Keratinocyte (primary cell): ENCODE measurements at regions not wholly inside any gene's neighbourhood (a gene's known extent, or its start where the extent isn't known, plus 50 kb on each side); places are given as distances from the start of the nearest gene placed in this dataset.

Experiments
- DNase-seq: peaks from one replicate; pipeline ENCODE4 v3.0.0-alpha.2; 2011; ENCODE audit warnings: low read depth, missing footprints, low spot score
- FAIRE-seq: peaks from 2 replicates; lab custom pipeline; 2011; peaks lifted over from hg19 to GRCh38; lab: Jason Lieb, UNC
- H2AFZ ChIP-seq: 2 replicates; pipeline ENCODE4 v1.6.0; 2012; ENCODE audit warnings: low read length, control low read depth, inconsistent platforms; ENCODE audit not compliant: control insufficient read depth
- H3K27ac ChIP-seq: 2 replicates; pipeline ENCODE4 v1.5.1; 2011; ENCODE audit warnings: low read length; ENCODE audit not compliant: control insufficient read depth, insufficient read depth
- H3K27me3 ChIP-seq: 3 replicates; pipeline ENCODE4 v1.6.0; 2011; ENCODE audit warnings: low read length; ENCODE audit not compliant: control insufficient read depth, insufficient read depth; ENCODE audit errors: extremely low read depth
- H3K36me3 ChIP-seq, 2 experiments: 2 replicates in 1 of 2; 3 replicates in 1 of 2; pipeline ENCODE4 v1.5.1; 2011; ENCODE audit warnings: low read length in 2 of 2, mild to moderate bottlenecking in 1 of 2; ENCODE audit not compliant: control insufficient read depth in 2 of 2, insufficient read depth in 2 of 2; ENCODE audit errors: extremely low read depth in 1 of 2
- H3K4me1 ChIP-seq: 3 replicates; pipeline ENCODE4 v1.5.1; 2011; ENCODE audit warnings: low read length; ENCODE audit not compliant: control insufficient read depth, insufficient read depth; ENCODE audit errors: extremely low read depth
- H3K4me2 ChIP-seq: 3 replicates; pipeline ENCODE4 v1.6.0; 2011; ENCODE audit warnings: low read depth, low read length; ENCODE audit not compliant: control insufficient read depth, insufficient read depth; ENCODE audit errors: extremely low read depth
- H3K4me3 ChIP-seq, 3 experiments: fragments of 200-600 bp in 1 of 3; sonication (generic) in 1 of 3; 2 replicates in 2 of 3; 3 replicates in 1 of 3; pipeline ENCODE4 v1.5.1; 2011 to 2016; ENCODE audit warnings: low read length in 3 of 3, mild to moderate bottlenecking in 3 of 3, control low read depth in 2 of 3, inconsistent platforms in 1 of 3, low read depth in 1 of 3, mixed read lengths in 1 of 3, mixed run types in 1 of 3, moderate library complexity in 1 of 3; ENCODE audit not compliant: control insufficient read depth in 2 of 3, insufficient read depth in 2 of 3; ENCODE audit errors: extremely low read depth in 1 of 3
- H3K79me2 ChIP-seq: 2 replicates; pipeline ENCODE4 v1.6.0; 2012; ENCODE audit warnings: low read length; ENCODE audit not compliant: control insufficient read depth, insufficient read depth
- H3K9ac ChIP-seq: 3 replicates; pipeline ENCODE4 v1.6.0; 2011; ENCODE audit warnings: low read length; ENCODE audit not compliant: control insufficient read depth, insufficient read depth; ENCODE audit errors: extremely low read depth
- H3K9me1 ChIP-seq: 3 replicates; pipeline ENCODE4 v1.6.0; 2011; ENCODE audit warnings: low read length; ENCODE audit not compliant: control insufficient read depth, insufficient read depth; ENCODE audit errors: extremely low read depth
- H3K9me3 ChIP-seq: 2 replicates; pipeline ENCODE4 v1.5.1; 2012; ENCODE audit warnings: low read depth, low read length; ENCODE audit not compliant: control insufficient read depth
- H4K20me1 ChIP-seq: 3 replicates; pipeline ENCODE4 v1.6.0; 2011; ENCODE audit warnings: low read length; ENCODE audit not compliant: control insufficient read depth, insufficient read depth; ENCODE audit errors: extremely low read depth
- EZH2 ChIP-seq: IDR thresholded peaks from one replicate; pipeline ENCODE4 v1.6.1; 2012; ENCODE audit warnings: inconsistent platforms, mild to moderate bottlenecking, low read length, moderate library complexity
- dilution Hi-C: fragments of 300-500 bp; cut with MboI; formaldehyde crosslinking; loops from one replicate; pipeline ENCODE4 v1.7.0; 2020; ENCODE audit warnings: low sequenced_read_pairs; ENCODE audit not compliant: extremely low pct_ligation_motif_present
- TF ChIP-seq, protein P1 (sequence below), 3 experiments: IDR thresholded peaks in 1 of 3; conservative IDR thresholded peaks in 1 of 3; optimal IDR thresholded peaks in 1 of 3; 2 replicates in 2 of 3; 3 replicates in 1 of 3; pipeline versions ENCODE3 to v1.5.1; 2011; ENCODE audit warnings: low read length in 3 of 3, mild to moderate bottlenecking in 3 of 3, moderate library complexity in 2 of 3, control low read depth in 1 of 3, inconsistent platforms in 1 of 3; ENCODE audit not compliant: insufficient read depth in 2 of 3; ENCODE audit errors: extremely low read depth in 1 of 3

DNA sequence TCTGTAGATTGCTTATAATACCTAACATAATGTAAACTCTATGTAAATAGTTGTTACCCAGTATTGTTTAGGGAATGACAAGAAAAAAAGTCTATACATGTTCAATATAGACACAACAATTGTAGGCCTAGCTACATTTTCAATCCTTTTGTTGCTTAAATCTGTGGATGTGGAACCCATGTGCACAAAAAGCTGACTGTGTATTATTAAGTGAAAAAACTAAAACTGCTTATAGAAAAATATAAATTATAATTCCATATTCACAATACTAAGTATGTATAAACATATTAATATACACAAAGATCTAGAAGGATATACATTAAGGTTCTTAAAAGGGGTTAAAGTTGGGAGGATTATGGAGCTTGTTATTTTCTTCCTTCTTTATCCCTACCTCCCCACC lies 188.7 kb downstream of the PIK3R1 start:
- Histone ChIP-seq H3K4me2 (no peak overlapping the region), H3K36me3 (no peaks in the 10 kb centered on the region), H3K4me1 (peaks cover 9% of the 10 kb centered on the region), H3K9ac (no peak overlapping the region), H3K9me1 (no peaks in the 10 kb centered on the region), H3K27ac (no peak overlapping the region), H3K4me3 (no peak overlapping the region), H2AFZ (no peak overlapping the region), H3K9me3 (no peaks in the 10 kb centered on the region), H3K27me3 (no peaks in the 10 kb centered on the region), H4K20me1 (no peaks in the 10 kb centered on the region), H3K79me2 (no peaks in the 10 kb centered on the region)
- TF ChIP-seq, protein P1, sequence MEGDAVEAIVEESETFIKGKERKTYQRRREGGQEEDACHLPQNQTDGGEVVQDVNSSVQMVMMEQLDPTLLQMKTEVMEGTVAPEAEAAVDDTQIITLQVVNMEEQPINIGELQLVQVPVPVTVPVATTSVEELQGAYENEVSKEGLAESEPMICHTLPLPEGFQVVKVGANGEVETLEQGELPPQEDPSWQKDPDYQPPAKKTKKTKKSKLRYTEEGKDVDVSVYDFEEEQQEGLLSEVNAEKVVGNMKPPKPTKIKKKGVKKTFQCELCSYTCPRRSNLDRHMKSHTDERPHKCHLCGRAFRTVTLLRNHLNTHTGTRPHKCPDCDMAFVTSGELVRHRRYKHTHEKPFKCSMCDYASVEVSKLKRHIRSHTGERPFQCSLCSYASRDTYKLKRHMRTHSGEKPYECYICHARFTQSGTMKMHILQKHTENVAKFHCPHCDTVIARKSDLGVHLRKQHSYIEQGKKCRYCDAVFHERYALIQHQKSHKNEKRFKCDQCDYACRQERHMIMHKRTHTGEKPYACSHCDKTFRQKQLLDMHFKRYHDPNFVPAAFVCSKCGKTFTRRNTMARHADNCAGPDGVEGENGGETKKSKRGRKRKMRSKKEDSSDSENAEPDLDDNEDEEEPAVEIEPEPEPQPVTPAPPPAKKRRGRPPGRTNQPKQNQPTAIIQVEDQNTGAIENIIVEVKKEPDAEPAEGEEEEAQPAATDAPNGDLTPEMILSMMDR (optimal IDR thresholded peaks at IDR 0.05 in 1 of 3, IDR thresholded peaks at IDR 0.05 in 1 of 3, conservative IDR thresholded peaks at IDR 0.05 in 1 of 3; ENCODE audit: extremely low read depth in 1 of 3, insufficient read depth in 2 of 3, low read length in 3 of 3) = no peak
- FAIRE-seq (no peak), DNase-seq (no peak)
- dilution Hi-C loops = no loop called here

DNA sequence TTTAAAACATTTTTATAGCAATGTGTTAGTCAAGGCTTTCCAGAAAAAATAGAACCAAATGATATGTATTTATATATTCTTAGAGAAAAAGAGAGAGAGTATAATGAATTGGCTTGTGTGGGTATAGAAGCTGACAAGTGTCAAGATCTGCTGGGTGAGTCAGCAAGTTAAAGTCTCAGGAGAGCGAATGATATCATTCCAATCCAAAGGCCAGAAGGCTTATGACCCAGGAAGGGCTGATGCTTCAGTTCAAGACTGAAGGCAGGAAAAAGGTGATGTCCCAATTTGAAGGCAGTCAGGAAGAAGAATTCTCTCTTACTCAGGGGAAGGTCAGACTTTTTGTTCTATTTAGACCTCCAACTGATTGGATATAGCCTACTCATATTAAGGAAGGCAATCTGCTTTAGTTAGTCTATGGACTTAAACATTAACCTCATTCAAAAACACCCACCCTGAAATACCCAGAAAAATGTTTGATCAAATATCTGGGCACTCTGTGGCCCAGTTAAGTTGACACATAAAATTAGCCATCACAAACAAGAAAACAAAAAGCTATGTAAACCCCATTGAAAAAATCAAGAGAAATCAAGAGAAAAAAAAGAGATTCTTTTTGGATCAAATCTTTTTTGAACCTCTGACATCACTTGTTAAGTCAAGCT lies 189.6 kb downstream of the PIK3R1 start:
- no peak overlapping the region for H3K4me2 ChIP-seq
- no peak for FAIRE-seq
- dilution Hi-C loops = no loop called here

More for the DNA sequence above, 189.6 kb downstream of the PIK3R1 start:
- no peaks in the 10 kb centered on the region for H3K36me3 ChIP-seq
- no peak overlapping the region for H3K27ac ChIP-seq
- H3K4me3 ChIP-seq = no peak overlapping the region
- H3K27me3 ChIP-seq = no peaks in the 10 kb centered on the region
- no peak for DNase-seq
- H2AFZ ChIP-seq = no peak overlapping the region
- H3K9me1 ChIP-seq = no peaks in the 10 kb centered on the region
- no peaks in the 10 kb centered on the region for H3K9me3 ChIP-seq
- no peak overlapping the region for H3K9ac ChIP-seq
- no peak for TF ChIP-seq EZH2
- TF ChIP-seq, protein P1 (optimal IDR thresholded peaks at IDR 0.05 in 1 of 3, IDR thresholded peaks at IDR 0.05 in 1 of 3, conservative IDR thresholded peaks at IDR 0.05 in 1 of 3; ENCODE audit: extremely low read depth in 1 of 3, insufficient read depth in 2 of 3, low read length in 3 of 3) = no peak
- H3K4me1 ChIP-seq = peaks cover 13% of the 10 kb centered on the region
- no peaks in the 10 kb centered on the region for H3K79me2 ChIP-seq
- H4K20me1 ChIP-seq = no peaks in the 10 kb centered on the region
